DOHH2 (cell line): ENCODE measurements at regions not wholly inside any gene's neighbourhood (a gene's known extent, or its start where the extent isn't known, plus 50 kb on each side); places are given as distances from the start of the nearest gene placed in this dataset.

Source experiments
- H3F3A ChIP-seq: fragments of 200-600 bp; sonication (generic), shearing (Covaris generic); 2 replicates; pipeline ENCODE4 v1.6.0; 2016; ENCODE audit warnings: antibody characterized with exemption, mild to moderate bottlenecking; ENCODE audit not compliant: control insufficient read depth, insufficient read depth
- H3K27ac ChIP-seq: fragments of 200-600 bp; sonication (generic); 2 replicates; pipeline ENCODE4 v1.5.1; 2014; ENCODE audit warnings: low read depth, mild to moderate bottlenecking, low read length, moderate library complexity
- H3K27me3 ChIP-seq: fragments of 200-600 bp; sonication (generic); 2 replicates; pipeline ENCODE4 v1.6.1; 2014; ENCODE audit warnings: mild to moderate bottlenecking, low read length, mixed read lengths; ENCODE audit not compliant: control insufficient read depth
- H3K36me3 ChIP-seq: fragments of 200-600 bp; sonication (generic); 2 replicates; pipeline ENCODE4 v1.6.1; 2014; ENCODE audit warnings: mild to moderate bottlenecking, low read length, moderate library complexity, mixed read lengths; ENCODE audit not compliant: control insufficient read depth
- H3K4me1 ChIP-seq: fragments of 200-600 bp; sonication (generic); 2 replicates; pipeline ENCODE4 v1.6.1; 2014; ENCODE audit warnings: mild to moderate bottlenecking, low read length, mixed read lengths; ENCODE audit not compliant: control insufficient read depth
- H3K4me2 ChIP-seq: fragments of 200-600 bp; sonication (generic); 2 replicates; pipeline ENCODE4 v1.6.0; 2014; ENCODE audit warnings: mild to moderate bottlenecking, low read length, moderate library complexity
- H3K4me3 ChIP-seq: fragments of 200-600 bp; sonication (generic); 2 replicates; pipeline ENCODE4 v1.5.1; 2014; ENCODE audit warnings: mild to moderate bottlenecking, low read length, mixed read lengths
- H3K79me2 ChIP-seq: fragments of 200-600 bp; sonication (generic); 2 replicates; pipeline ENCODE4 v1.6.1; 2014; ENCODE audit warnings: mild to moderate bottlenecking, low read length, mixed read lengths; ENCODE audit not compliant: control insufficient read depth
- H3K9me2 ChIP-seq: fragments of 200-600 bp; sonication (generic); replicated peaks from 2 replicates; pipeline ENCODE4 v1.6.1; 2014; ENCODE audit warnings: mild to moderate bottlenecking, low read length, mixed read lengths; ENCODE audit not compliant: control insufficient read depth
- H3K9me3 ChIP-seq: fragments of 200-600 bp; sonication (generic); 2 replicates; pipeline ENCODE4 v1.6.1; 2014; ENCODE audit warnings: antibody characterized with exemption, low read length, mixed read lengths; ENCODE audit not compliant: control insufficient read depth, insufficient read depth
- H4K20me1 ChIP-seq: fragments of 200-600 bp; sonication (generic); 2 replicates; pipeline ENCODE4 v1.6.0; 2014; ENCODE audit warnings: low read depth, mild to moderate bottlenecking, antibody characterized with exemption, low read length, moderate library complexity; ENCODE audit not compliant: control insufficient read depth, insufficient read depth
- EZH2phosphoT487 ChIP-seq: fragments of 200-600 bp; sonication (generic); IDR thresholded peaks from 2 replicates; pipeline ENCODE4 v1.6.1; 2017; ENCODE audit warnings: borderline replicate concordance, mild to moderate bottlenecking, antibody characterized with exemption, low read length, moderate library complexity, mixed read lengths
- TF ChIP-seq, protein P1 (sequence below): fragments of 200-600 bp; sonication (generic); IDR thresholded peaks from one replicate; pipeline ENCODE4 v1.5.1; 2014; ENCODE audit warnings: antibody characterized with exemption, mild to moderate bottlenecking, low read depth, low read length; ENCODE audit not compliant: poor library complexity, severe bottlenecking

DNA sequence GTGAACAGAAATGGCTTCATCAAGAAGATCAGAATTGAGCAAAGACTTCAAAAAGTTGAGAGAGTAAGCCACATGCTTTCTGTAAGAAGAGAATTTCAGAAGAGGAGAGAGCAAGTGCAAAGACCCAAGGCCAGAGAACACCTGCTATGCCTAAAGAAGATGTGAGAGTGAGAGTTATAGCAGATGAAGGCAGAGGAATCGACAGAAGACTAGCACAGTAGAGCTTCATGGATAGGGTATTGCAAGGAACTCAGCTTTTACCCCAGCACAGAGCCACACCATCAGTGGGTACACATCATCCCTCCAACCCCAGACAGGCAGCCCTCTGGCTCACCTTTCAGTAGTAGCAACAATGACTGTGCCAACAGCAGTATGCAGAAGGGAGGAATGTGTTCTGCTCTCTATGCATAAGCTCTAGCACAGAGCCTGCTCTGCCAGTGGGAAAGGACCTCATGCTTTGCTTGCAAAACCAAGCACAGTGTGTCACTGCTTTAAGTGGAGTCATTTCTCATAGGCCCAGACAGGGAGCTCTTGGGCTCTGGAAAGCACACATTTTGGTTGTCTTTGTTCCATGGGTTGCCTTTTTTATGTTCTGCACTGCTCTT, 318.6 kb downstream of the NAF1 start:
- H3K36me3 ChIP-seq, result no peaks in the 10 kb centered on the region
- H3K27me3 ChIP-seq, result no peaks in the 10 kb centered on the region
- H3K4me3 ChIP-seq, result no peak overlapping the region
- no peak for TF ChIP-seq EZH2phosphoT487
- TF ChIP-seq, protein P1, sequence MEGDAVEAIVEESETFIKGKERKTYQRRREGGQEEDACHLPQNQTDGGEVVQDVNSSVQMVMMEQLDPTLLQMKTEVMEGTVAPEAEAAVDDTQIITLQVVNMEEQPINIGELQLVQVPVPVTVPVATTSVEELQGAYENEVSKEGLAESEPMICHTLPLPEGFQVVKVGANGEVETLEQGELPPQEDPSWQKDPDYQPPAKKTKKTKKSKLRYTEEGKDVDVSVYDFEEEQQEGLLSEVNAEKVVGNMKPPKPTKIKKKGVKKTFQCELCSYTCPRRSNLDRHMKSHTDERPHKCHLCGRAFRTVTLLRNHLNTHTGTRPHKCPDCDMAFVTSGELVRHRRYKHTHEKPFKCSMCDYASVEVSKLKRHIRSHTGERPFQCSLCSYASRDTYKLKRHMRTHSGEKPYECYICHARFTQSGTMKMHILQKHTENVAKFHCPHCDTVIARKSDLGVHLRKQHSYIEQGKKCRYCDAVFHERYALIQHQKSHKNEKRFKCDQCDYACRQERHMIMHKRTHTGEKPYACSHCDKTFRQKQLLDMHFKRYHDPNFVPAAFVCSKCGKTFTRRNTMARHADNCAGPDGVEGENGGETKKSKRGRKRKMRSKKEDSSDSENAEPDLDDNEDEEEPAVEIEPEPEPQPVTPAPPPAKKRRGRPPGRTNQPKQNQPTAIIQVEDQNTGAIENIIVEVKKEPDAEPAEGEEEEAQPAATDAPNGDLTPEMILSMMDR, result no peak
- no peaks in the 10 kb centered on the region for H3K79me2 ChIP-seq
- no peaks in the 10 kb centered on the region for H3K9me2 ChIP-seq
- no peak overlapping the region for H3K4me2 ChIP-seq
- H3K4me1 ChIP-seq, result no peaks in the 10 kb centered on the region
- no peak overlapping the region for H3K27ac ChIP-seq
- no peaks in the 10 kb centered on the region for H4K20me1 ChIP-seq
- no peaks in the 10 kb centered on the region for H3F3A ChIP-seq
- H3K9me3 ChIP-seq, result no peaks in the 10 kb centered on the region

DNA sequence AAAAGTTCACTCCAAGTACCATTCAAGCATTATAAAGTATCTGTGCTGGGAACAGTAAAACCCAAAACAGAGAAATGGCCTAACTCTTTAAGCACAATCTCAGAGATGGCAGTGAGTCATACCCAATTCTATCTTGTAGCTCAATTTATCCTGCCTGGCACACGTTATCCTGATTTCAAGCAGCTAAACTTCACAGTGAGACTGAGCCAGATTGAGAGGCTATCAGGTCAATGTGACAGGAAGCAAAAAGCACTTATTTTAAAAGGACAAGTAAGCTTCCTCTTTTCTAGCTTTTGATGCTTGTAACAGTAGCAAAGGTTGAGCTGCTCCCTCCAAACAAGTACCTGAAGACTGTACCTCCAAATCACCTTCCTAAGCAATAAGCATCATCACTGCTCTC, 324.9 kb downstream of the NAF1 start:
- H3K9me3 ChIP-seq, result no peaks in the 10 kb centered on the region
- H3K79me2 ChIP-seq, result no peaks in the 10 kb centered on the region
- no peaks in the 10 kb centered on the region for H4K20me1 ChIP-seq
- no peaks in the 10 kb centered on the region; the same call in 1 of the 2 replicates for H3K9me2 ChIP-seq
- TF ChIP-seq, protein P1, result no peak
- TF ChIP-seq EZH2phosphoT487, result no peak
- H3K27ac ChIP-seq, result no peak overlapping the region
- H3F3A ChIP-seq, result no peaks in the 10 kb centered on the region
- no peak overlapping the region for H3K4me2 ChIP-seq
- H3K27me3 ChIP-seq, result no peaks in the 10 kb centered on the region
- H3K4me1 ChIP-seq, result no peaks in the 10 kb centered on the region
- no peaks in the 10 kb centered on the region for H3K36me3 ChIP-seq
- H3K4me3 ChIP-seq, result no peak overlapping the region

DNA sequence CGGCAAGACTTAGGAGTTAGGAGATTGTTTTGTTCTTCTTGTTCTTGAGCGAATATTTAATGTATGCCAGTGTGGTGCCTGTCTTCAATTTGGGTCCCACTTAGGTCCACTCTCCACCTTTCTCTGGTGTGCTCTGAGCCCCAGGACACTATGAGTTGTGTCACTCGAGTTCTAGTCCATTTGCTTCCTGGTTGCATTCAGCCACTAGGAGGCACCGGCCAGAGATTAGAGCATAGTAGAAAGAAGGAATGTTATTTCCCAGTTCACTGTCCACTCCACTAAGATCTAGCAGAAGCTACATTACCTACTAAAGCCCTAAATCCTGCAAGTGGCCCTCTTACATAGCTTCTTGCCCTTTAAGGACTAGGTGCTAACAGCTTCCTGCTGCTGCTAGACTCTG, 326.9 kb downstream of the NAF1 start:
- TF ChIP-seq, protein P1, result peak; percentile 29
- no peak for TF ChIP-seq EZH2phosphoT487
- H3K9me3 ChIP-seq, result no peaks in the 10 kb centered on the region
- H3F3A ChIP-seq, result no peaks in the 10 kb centered on the region
- H3K36me3 ChIP-seq, result no peaks in the 10 kb centered on the region
- H3K4me1 ChIP-seq, result no peaks in the 10 kb centered on the region
- no peaks in the 10 kb centered on the region; the same call in 1 of the 2 replicates for H3K9me2 ChIP-seq
- no peaks in the 10 kb centered on the region for H4K20me1 ChIP-seq
- H3K27ac ChIP-seq, result no peak overlapping the region
- no peaks in the 10 kb centered on the region for H3K79me2 ChIP-seq
- H3K4me2 ChIP-seq, result no peak overlapping the region
- no peak overlapping the region for H3K4me3 ChIP-seq
- no peaks in the 10 kb centered on the region for H3K27me3 ChIP-seq
